MM.1S (cell line): ENCODE measurements at regions not wholly inside any gene's neighbourhood (a gene's known extent, or its start where the extent isn't known, plus 50 kb on each side); places are given as distances from the start of the nearest gene placed in this dataset.

ENCODE experiments used
- DNase-seq: peaks from one replicate; pipeline ENCODE4 v3.0.0-alpha.2; 2015
- H2AFZ ChIP-seq: fragments of 300-600 bp; sonication (generic); 2 replicates; pipeline ENCODE4 v1.6.0; 2016; ENCODE audit warnings: antibody characterized with exemption, low read length
- H3F3A ChIP-seq: fragments of 300-600 bp; sonication (generic); 2 replicates; pipeline ENCODE4 v1.6.1; 2016; ENCODE audit warnings: mild to moderate bottlenecking, antibody characterized with exemption, low read length, moderate library complexity, mixed read lengths; ENCODE audit not compliant: insufficient read depth
- H3K27ac ChIP-seq: fragments of 300-600 bp; sonication (generic); 2 replicates; pipeline ENCODE4 v1.5.1; 2016; ENCODE audit warnings: mild to moderate bottlenecking, low read length
- H3K27me3 ChIP-seq: fragments of 300-600 bp; sonication (generic); replicated peaks from 2 replicates; pipeline ENCODE4 v1.6.0; 2016; ENCODE audit warnings: low read length; ENCODE audit not compliant: insufficient read depth
- H3K36me3 ChIP-seq: fragments of 300-600 bp; sonication (generic); replicated peaks from 2 replicates; pipeline ENCODE4 v1.6.1; 2016; ENCODE audit warnings: mild to moderate bottlenecking, low read length, mixed read lengths; ENCODE audit not compliant: insufficient read depth
- H3K4me1 ChIP-seq: fragments of 300-600 bp; sonication (generic); 2 replicates; pipeline ENCODE4 v1.6.1; 2016; ENCODE audit warnings: low read length, mixed read lengths
- H3K4me2 ChIP-seq: fragments of 300-600 bp; sonication (generic); 2 replicates; pipeline ENCODE4 v1.6.0; 2016; ENCODE audit warnings: low read depth, low read length
- H3K4me3 ChIP-seq: fragments of 300-600 bp; sonication (generic); 2 replicates; pipeline ENCODE4 v1.5.1; 2016; ENCODE audit warnings: low read length, mixed read lengths
- H3K79me2 ChIP-seq: fragments of 300-600 bp; sonication (generic); 2 replicates; pipeline ENCODE4 v1.6.1; 2016; ENCODE audit warnings: mixed run types, low read length, mixed read lengths
- H3K9ac ChIP-seq: fragments of 300-600 bp; sonication (generic); 2 replicates; pipeline ENCODE4 v1.6.1; 2016; ENCODE audit warnings: low read length, mixed read lengths
- H3K9me2 ChIP-seq: fragments of 300-600 bp; sonication (generic); replicated peaks from 2 replicates; pipeline ENCODE4 v1.6.1; 2016; ENCODE audit warnings: mild to moderate bottlenecking, low read length, mixed read lengths; ENCODE audit not compliant: insufficient read depth
- H3K9me3 ChIP-seq: fragments of 300-600 bp; sonication (generic); replicated peaks from 2 replicates; pipeline ENCODE4 v1.6.1; 2016; ENCODE audit warnings: mild to moderate bottlenecking, low read length, mixed read lengths; ENCODE audit not compliant: insufficient read depth
- H4K20me1 ChIP-seq: fragments of 300-600 bp; sonication (generic); 2 replicates; pipeline ENCODE4 v1.6.1; 2016; ENCODE audit warnings: mild to moderate bottlenecking, low read length, moderate library complexity, mixed read lengths; ENCODE audit not compliant: insufficient read depth
- CTCF ChIP-seq: fragments of 300-600 bp; sonication (generic); IDR thresholded peaks from 2 replicates; pipeline ENCODE4 v1.5.1; 2016; ENCODE audit warnings: antibody characterized with exemption, low read length, mixed read lengths
- EZH2 ChIP-seq: fragments of 300-600 bp; sonication (generic); optimal IDR thresholded peaks from 2 replicates; pipeline ENCODE3; 2017; ENCODE audit warnings: low read depth, mild to moderate bottlenecking, antibody characterized with exemption, low read length, mixed read lengths
- EZH2phosphoT487 ChIP-seq: fragments of 300-600 bp; sonication (generic); IDR thresholded peaks from 2 replicates; pipeline ENCODE4 v1.6.1; 2018; ENCODE audit warnings: antibody characterized with exemption, low read length

DNA sequence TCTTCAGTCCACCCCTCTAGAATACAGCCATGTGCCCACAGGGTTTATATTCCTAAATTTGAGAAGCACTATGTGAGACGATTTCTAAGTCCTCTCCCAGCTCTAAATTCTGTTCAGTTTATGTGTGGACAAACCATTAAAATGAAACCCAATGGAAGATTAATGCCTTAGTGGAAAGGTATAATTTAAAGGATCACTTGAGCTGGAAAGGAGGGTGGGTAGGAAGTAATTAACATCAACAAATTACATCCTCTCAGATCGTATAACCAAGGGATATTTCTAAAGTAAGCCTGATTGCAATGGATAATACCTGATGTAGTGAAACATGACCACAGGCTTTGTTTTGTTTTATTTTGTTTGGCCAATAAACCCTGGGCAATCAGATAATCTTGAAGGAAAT lies 511.0 kb upstream of the COBL start:
- Histone ChIP-seq H3K9ac (no peak overlapping the region), H3K4me3 (no peak overlapping the region), H4K20me1 (no peaks in the 10 kb centered on the region), H3K4me2 (no peak overlapping the region), H3F3A (no peaks in the 10 kb centered on the region), H3K27ac (no peak overlapping the region), H3K4me1 (no peaks in the 10 kb centered on the region), H3K79me2 (no peaks in the 10 kb centered on the region), H3K9me3 (no peaks in the 10 kb centered on the region), H3K36me3 (no peaks in the 10 kb centered on the region), H3K27me3 (no peaks in the 10 kb centered on the region), H2AFZ (no peak overlapping the region), H3K9me2 (no peaks in the 10 kb centered on the region)
- TF ChIP-seq EZH2phosphoT487 (no peak), EZH2 (no peak), CTCF (no peak)
- DNase-seq, result no peak

DNA sequence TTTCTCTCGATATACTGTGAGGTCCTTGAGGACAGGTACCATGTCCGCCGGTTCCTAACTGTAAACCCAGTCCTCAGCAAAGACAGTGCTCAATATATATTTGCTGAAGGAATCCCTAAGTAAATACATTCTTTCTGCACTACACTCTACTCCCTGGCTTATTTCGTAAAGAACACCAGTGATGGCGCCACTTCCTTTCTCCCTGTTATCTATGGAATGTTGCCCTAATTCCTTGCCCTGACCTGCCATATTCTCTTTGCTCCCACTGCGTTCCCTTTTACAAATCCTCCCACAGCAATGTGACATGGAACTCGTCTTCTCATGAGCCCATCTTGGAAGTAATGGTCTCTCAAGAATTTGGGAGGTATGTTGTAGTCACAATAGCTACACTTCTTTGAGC lies 507.4 kb upstream of the COBL start:
- no peaks in the 10 kb centered on the region for H4K20me1 ChIP-seq
- no peak overlapping the region for H2AFZ ChIP-seq
- no peaks in the 10 kb centered on the region for H3K79me2 ChIP-seq
- H3K4me2 ChIP-seq, result no peak overlapping the region
- DNase-seq, result no peak
- H3K4me1 ChIP-seq, result no peaks in the 10 kb centered on the region
- no peaks in the 10 kb centered on the region for H3K27me3 ChIP-seq
- H3F3A ChIP-seq, result no peaks in the 10 kb centered on the region
- H3K9me3 ChIP-seq, result no peaks in the 10 kb centered on the region
- no peak overlapping the region for H3K9ac ChIP-seq
- no peaks in the 10 kb centered on the region for H3K9me2 ChIP-seq
- TF ChIP-seq CTCF, result no peak
- no peak for TF ChIP-seq EZH2phosphoT487
- no peak for TF ChIP-seq EZH2
- no peak overlapping the region for H3K4me3 ChIP-seq
- H3K27ac ChIP-seq, result no peak overlapping the region
- H3K36me3 ChIP-seq, result no peaks in the 10 kb centered on the region

GRCh38 chr7:51823437-51823836 lies 506.8 kb upstream of the COBL start:
- Histone ChIP-seq H3K9me2 (no peaks in the 10 kb centered on the region), H3K9ac (no peak overlapping the region), H3K4me1 (no peaks in the 10 kb centered on the region), H3F3A (no peaks in the 10 kb centered on the region), H3K27ac (no peak overlapping the region), H3K4me3 (no peak overlapping the region), H2AFZ (no peak overlapping the region), H3K36me3 (no peaks in the 10 kb centered on the region), H3K9me3 (no peaks in the 10 kb centered on the region), H4K20me1 (no peaks in the 10 kb centered on the region), H3K79me2 (no peaks in the 10 kb centered on the region), H3K4me2 (no peak overlapping the region), H3K27me3 (no peaks in the 10 kb centered on the region)
- DNase-seq, result peak; percentile 13
- TF ChIP-seq EZH2, result no peak
- TF ChIP-seq EZH2phosphoT487, result no peak
- TF ChIP-seq CTCF, result no peak
